ENCODE measurements at regions not wholly inside any gene's neighbourhood (a gene's known extent, or its start where the extent isn't known, plus 50 kb on each side); places are given as distances from the start of the nearest gene placed in this dataset.

GRCh38 chr7:127514499-127514898 is 70.9 kb downstream of the GCC1 start:
- BruUV-seq (replicated peaks), result no TSS peak
- Histone ChIP-seq H3K4me1 (ENCODE audit: insufficient read depth, low read length) (no peaks in the 10 kb centered on the region), H3K4me3 (replicated peaks in 1 of 3; ENCODE audit: insufficient read depth in 1 of 3, low read depth in 2 of 3, low read length in 3 of 3) (no peak overlapping the region), H2AFZ (ENCODE audit: low read length) (no peak overlapping the region), H4K20me1 (ENCODE audit: insufficient read depth, low read length) (no peaks in the 10 kb centered on the region), H3K36me3 (replicated peaks in 1 of 2; ENCODE audit: control insufficient read depth in 1 of 2, insufficient read depth in 2 of 2, low read length in 2 of 2) (no peaks in the 10 kb centered on the region), H3K9ac (ENCODE audit: insufficient read depth, low read depth, low read length) (no peak overlapping the region), H3K4me2 (ENCODE audit: low read depth, low read length) (no peak overlapping the region), H3K27ac (ENCODE audit: extremely low read length, insufficient read depth, low read length) (no peak overlapping the region), H3K79me2 (ENCODE audit: insufficient read depth, low read length) (no peaks in the 10 kb centered on the region), H3K9me3 (ENCODE audit: low read length) (no peaks in the 10 kb centered on the region), H3K27me3 (ENCODE audit: control insufficient read depth in 1 of 2, insufficient read depth in 2 of 2, low read length in 2 of 2) (no peaks in the 10 kb centered on the region)
- in situ Hi-C loops (cut with HindIII; ENCODE audit: extremely low pct_ligation_motif_present, low pct_unique_long_range_greater_than_20kb), result loop anchor here (25.0 kb wide), 1 partner anchor 702 kb away; no protein-coding TSS in a partner anchor
- intact Hi-C loops (cut with micrococcal nuclease; ENCODE audit: unreplicated experiment), result loop anchor here (1.0 to 5.0 kb wide), 2 partner anchors 167 to 711 kb away; no protein-coding TSS in a partner anchor
- DNase-seq (ENCODE audit: low spot score), result peak; percentile 23
- FAIRE-seq, result no peak
- ATAC-seq, result peak; percentile 84
- ChIA-PET CTCF (ENCODE audit: low intra/inter-chr PET ratio, low total read pairs) (no interaction called here), POLR2A (no interaction called here)
- TF ChIP-seq AKNA (CRISPR knock-in tag; IDR thresholded peaks at IDR 0.05; ENCODE audit: borderline replicate concordance) (no peak), SIN3B (IDR thresholded peaks at IDR 0.05; ENCODE audit: low read length) (no peak), SIX1 (CRISPR knock-in tag; IDR thresholded peaks at IDR 0.05; ENCODE audit: borderline replicate concordance) (no peak), MTERF4 (CRISPR knock-in tag; IDR thresholded peaks at IDR 0.05) (no peak), MTA1 (CRISPR knock-in tag; IDR thresholded peaks at IDR 0.05; ENCODE audit: borderline replicate concordance) (no peak), MAZ (IDR thresholded peaks at IDR 0.05; ENCODE audit: borderline replicate concordance, low read depth, low read length) (no peak), MAZ (CRISPR knock-in tag; IDR thresholded peaks at IDR 0.05; ENCODE audit: low read depth) (no peak), STAG1 (CRISPR knock-in tag; IDR thresholded peaks at IDR 0.05) (peak; percentile 65), FOSL1 (CRISPR knock-in tag; IDR thresholded peaks at IDR 0.05; ENCODE audit: borderline replicate concordance) (no peak), CREBL2 (CRISPR knock-in tag; IDR thresholded peaks at IDR 0.05; ENCODE audit: borderline replicate concordance) (no peak), ETS1 (CRISPR knock-in tag; IDR thresholded peaks at IDR 0.05) (no peak), ZNF713 (CRISPR knock-in tag; IDR thresholded peaks at IDR 0.05) (no peak), BRF2 (CRISPR knock-in tag; IDR thresholded peaks at IDR 0.05) (no peak), ZKSCAN8 (CRISPR knock-in tag; IDR thresholded peaks at IDR 0.05; ENCODE audit: borderline replicate concordance) (no peak), AKAP8 (CRISPR knock-in tag; IDR thresholded peaks at IDR 0.05) (no peak), ZNF296 (CRISPR knock-in tag; conservative IDR thresholded peaks at IDR 0.05) (no peak), SNRNP70 (IDR thresholded peaks at IDR 0.05; ENCODE audit: low read depth, low read length) (no peak), RAD21 (CRISPR knock-in tag; IDR thresholded peaks at IDR 0.05) (0 out of 2 replicates have a peak, but pooled peaks have one; percentile 17), THAP11 (CRISPR knock-in tag; IDR thresholded peaks at IDR 0.05) (no peak)
